ENCODE measurements at regions not wholly inside any gene's neighbourhood (a gene's known extent, or its start where the extent isn't known, plus 50 kb on each side); places are given as distances from the start of the nearest gene placed in this dataset.

DNA sequence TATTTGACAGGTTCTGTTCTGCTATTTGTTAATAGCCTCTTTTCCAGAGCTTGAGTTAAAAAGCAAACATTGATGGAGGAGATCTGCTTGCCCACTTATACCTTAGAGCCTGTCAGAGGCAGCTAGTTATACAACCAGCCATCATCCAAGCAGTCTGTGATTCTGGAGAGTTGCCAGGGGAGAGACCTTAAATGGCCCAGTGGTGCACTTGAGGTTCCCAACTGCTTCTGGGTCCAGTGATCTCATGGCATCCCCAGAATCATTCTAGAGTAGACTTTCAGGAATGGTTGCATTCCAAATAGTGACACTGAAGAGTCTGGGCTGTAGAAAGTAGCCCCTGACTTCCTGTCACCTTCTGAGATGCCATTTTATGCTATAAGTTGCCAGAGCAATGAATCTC, 160.7 kb downstream of the FHIP1A start:
- DNase-seq = no peak
- intact Hi-C loops (cut with DNase I; ENCODE audit: low total_unique reads) = no loop called here
- TF ChIP-seq, protein P1, sequence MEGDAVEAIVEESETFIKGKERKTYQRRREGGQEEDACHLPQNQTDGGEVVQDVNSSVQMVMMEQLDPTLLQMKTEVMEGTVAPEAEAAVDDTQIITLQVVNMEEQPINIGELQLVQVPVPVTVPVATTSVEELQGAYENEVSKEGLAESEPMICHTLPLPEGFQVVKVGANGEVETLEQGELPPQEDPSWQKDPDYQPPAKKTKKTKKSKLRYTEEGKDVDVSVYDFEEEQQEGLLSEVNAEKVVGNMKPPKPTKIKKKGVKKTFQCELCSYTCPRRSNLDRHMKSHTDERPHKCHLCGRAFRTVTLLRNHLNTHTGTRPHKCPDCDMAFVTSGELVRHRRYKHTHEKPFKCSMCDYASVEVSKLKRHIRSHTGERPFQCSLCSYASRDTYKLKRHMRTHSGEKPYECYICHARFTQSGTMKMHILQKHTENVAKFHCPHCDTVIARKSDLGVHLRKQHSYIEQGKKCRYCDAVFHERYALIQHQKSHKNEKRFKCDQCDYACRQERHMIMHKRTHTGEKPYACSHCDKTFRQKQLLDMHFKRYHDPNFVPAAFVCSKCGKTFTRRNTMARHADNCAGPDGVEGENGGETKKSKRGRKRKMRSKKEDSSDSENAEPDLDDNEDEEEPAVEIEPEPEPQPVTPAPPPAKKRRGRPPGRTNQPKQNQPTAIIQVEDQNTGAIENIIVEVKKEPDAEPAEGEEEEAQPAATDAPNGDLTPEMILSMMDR (IDR thresholded peaks at IDR 0.05) = no peak
- no peak for TF ChIP-seq POLR2A (IDR thresholded peaks at IDR 0.05)
- Histone ChIP-seq H3K9me3 (no peaks in the 10 kb centered on the region), H3K27ac (no peak overlapping the region), H3K4me3 (no peak overlapping the region), H3K36me3 (no peaks in the 10 kb centered on the region), H3K27me3 (no peaks in the 10 kb centered on the region), H3K4me1 (no peaks in the 10 kb centered on the region)

DNA sequence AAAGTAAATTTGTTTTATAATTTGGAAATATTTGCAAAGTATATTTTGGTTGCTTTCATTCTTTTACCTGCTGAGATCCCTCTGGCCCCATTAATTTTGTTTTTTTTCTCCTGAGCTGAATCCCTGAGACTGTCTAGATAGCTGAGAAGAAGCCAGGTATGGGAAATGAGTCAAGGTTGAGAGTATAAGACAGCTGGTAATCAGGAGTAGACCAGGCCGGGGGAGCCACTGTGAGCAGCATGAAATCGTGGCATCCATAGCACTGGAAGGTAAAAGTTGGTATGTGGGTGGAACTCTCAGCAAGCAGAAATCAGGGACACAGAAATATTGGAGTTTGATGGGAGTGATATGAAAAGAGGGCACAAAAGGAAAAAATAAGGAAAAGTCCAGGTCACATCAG, 164.5 kb downstream of the FHIP1A start:
- H3K9me3 ChIP-seq = no peaks in the 10 kb centered on the region
- no peaks in the 10 kb centered on the region for H3K27me3 ChIP-seq
- no peak overlapping the region for H3K27ac ChIP-seq
- intact Hi-C loops (cut with DNase I; ENCODE audit: low total_unique reads) = no loop called here
- no peak overlapping the region for H3K4me3 ChIP-seq
- DNase-seq = no peak
- no peaks in the 10 kb centered on the region for H3K4me1 ChIP-seq
- H3K36me3 ChIP-seq = no peaks in the 10 kb centered on the region
- TF ChIP-seq POLR2A (IDR thresholded peaks at IDR 0.05) = no peak
- TF ChIP-seq, protein P1 (IDR thresholded peaks at IDR 0.05) = no peak

DNA sequence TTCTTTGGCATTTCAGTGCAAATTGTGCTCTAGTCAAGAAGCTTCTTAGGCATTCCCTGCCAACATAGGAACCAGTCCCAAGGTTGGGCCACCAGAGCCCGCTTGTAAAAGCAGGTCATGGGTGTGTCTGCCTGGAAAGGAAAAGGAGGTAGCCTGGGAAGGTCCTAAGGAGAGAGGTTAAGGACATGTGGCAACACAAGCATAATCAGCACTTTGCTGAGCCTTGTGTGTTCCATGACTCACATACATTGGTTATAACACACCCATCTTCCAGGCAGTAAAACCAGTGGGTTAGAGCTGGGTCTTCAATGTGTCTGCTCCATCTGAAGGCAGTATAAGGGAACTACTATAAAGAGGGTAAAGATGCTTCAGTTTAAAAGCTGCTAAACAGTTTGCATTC, 165.0 kb downstream of the FHIP1A start:
- H3K27me3 ChIP-seq = no peaks in the 10 kb centered on the region
- intact Hi-C loops (cut with DNase I; ENCODE audit: low total_unique reads) = no loop called here
- no peak for DNase-seq

DNA sequence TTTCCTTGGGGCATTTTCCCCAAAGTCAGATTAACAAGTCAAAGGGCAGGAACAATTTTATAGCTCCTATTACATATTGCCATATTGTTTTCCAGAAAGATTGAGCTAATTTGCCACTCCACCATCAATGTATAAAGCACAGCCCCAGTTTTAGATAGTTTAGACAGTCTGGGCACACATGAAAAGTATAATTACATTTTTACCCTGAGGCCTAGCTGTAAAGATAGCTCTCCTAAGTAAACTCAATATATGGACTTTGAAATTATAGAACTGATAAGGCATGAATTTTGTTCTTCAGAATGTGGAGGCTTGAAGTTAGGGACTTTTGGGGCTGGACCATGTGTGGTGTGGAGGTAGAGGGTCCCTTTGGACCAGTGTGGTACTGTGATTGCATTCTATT, 166.0 kb downstream of the FHIP1A start:
- H3K9me3 ChIP-seq = no peaks in the 10 kb centered on the region

More for the DNA sequence above, 165.0 kb downstream of the FHIP1A start:
- H3K4me1 ChIP-seq = no peaks in the 10 kb centered on the region
- H3K36me3 ChIP-seq = no peaks in the 10 kb centered on the region
- H3K4me3 ChIP-seq = no peak overlapping the region
- H3K9me3 ChIP-seq = no peaks in the 10 kb centered on the region
- TF ChIP-seq, protein P1 (IDR thresholded peaks at IDR 0.05) = no peak
- no peak for TF ChIP-seq POLR2A (IDR thresholded peaks at IDR 0.05)
- H3K27ac ChIP-seq = no peak overlapping the region

DNA sequence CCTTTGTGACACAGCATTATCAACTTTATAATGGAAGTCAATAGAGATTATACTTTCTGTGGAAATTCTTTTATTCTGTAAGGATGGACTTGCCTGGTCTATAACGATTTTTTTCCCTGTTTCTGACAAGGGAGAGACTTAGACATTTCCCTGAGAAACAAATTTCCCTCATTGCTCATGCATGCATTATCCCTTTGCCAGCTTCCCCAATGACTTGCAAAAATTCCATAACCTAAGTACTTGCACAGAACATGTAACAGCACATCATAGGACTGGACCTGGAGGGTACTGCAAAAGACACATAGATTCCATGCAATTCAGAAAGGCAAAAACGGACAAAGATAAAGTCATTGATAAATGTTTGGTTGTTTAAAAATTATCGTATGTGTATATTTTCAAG, 166.7 kb downstream of the FHIP1A start:
- Histone ChIP-seq H3K27ac (peak overlapping the region in 1 of 2 donors; percentile 23), H3K27me3 (no peaks in the 10 kb centered on the region), H3K4me3 (no peak overlapping the region), H3K4me1 (no peaks in the 10 kb centered on the region), H3K9me3 (no peaks in the 10 kb centered on the region), H3K36me3 (no peaks in the 10 kb centered on the region)
- intact Hi-C loops (cut with DNase I; ENCODE audit: low total_unique reads) = no loop called here
- TF ChIP-seq, protein P1 (IDR thresholded peaks at IDR 0.05) = no peak
- TF ChIP-seq POLR2A (IDR thresholded peaks at IDR 0.05) = no peak
- DNase-seq = no peak

More for the DNA sequence above, 166.0 kb downstream of the FHIP1A start:
- H3K4me3 ChIP-seq = no peak overlapping the region
- no peaks in the 10 kb centered on the region for H3K36me3 ChIP-seq
- TF ChIP-seq POLR2A (IDR thresholded peaks at IDR 0.05) = no peak
- TF ChIP-seq, protein P1 (IDR thresholded peaks at IDR 0.05) = no peak
- no peaks in the 10 kb centered on the region for H3K4me1 ChIP-seq
- DNase-seq = no peak
- H3K27ac ChIP-seq = no peak overlapping the region
- intact Hi-C loops (cut with DNase I; ENCODE audit: low total_unique reads) = no loop called here
- no peaks in the 10 kb centered on the region for H3K27me3 ChIP-seq
